Stimulated activated naive CD8-positive, alpha-beta T cell treated with anti-CD3 and anti-CD28 coated beads, Interleukin-15, Interleukin-2, amounts not matched to agents 100 ng/mL and 50 ng/mL, for 24 hours (primary cell): ENCODE measurements at regions not wholly inside any gene's neighbourhood (a gene's known extent, or its start where the extent isn't known, plus 50 kb on each side); places are given as distances from the start of the nearest gene placed in this dataset.

ENCODE experiments used
- H3K27ac Mint-ChIP-seq: one replicate; pipeline ENCODE4 v1.8.0; 2021; ENCODE audit warnings: mild to moderate bottlenecking, mixed read lengths
- H3K27me3 Mint-ChIP-seq: one replicate; pipeline ENCODE4 v1.8.0; 2021; ENCODE audit warnings: mixed read lengths
- H3K36me3 Mint-ChIP-seq: one replicate; pipeline ENCODE4 v1.8.0; 2021; ENCODE audit warnings: low read depth, mixed read lengths
- H3K4me1 Mint-ChIP-seq: one replicate; pipeline ENCODE4 v1.8.0; 2021; ENCODE audit warnings: low read depth, mixed read lengths
- H3K4me3 Mint-ChIP-seq: one replicate; pipeline ENCODE4 v1.8.0; 2021; ENCODE audit warnings: mild to moderate bottlenecking, mixed read lengths
- H3K9me3 Mint-ChIP-seq: one replicate; pipeline ENCODE4 v1.8.0; 2021; ENCODE audit warnings: mixed read lengths

DNA sequence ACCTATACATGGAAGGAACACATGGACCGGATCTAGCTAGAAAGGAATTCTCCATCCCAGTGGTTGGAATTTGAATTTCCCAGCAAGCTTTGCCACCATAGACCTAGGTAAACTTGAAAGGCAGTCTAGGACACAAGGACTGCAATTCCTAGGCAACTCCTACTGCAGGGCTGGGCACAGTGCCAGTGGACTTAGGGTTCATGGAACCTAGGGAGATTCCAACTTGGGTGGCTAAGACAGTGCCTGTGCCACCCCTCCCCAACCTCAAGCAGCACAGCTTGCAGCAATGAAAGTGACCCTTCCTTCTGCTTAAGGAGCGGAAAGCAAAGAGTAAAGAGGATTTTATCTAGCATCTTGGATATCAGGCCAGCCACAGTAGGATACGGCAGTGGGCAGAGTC lies 663.3 kb downstream of the ELAVL2 start:
- Mint-ChIP-seq H3K27ac (no peak overlapping the region), H3K27me3 (no peaks in the 10 kb centered on the region), H3K4me3 (no peak overlapping the region), H3K36me3 (no peaks in the 10 kb centered on the region), H3K4me1 (no peaks in the 10 kb centered on the region), H3K9me3 (peaks cover 24% of the 10 kb centered on the region)

DNA sequence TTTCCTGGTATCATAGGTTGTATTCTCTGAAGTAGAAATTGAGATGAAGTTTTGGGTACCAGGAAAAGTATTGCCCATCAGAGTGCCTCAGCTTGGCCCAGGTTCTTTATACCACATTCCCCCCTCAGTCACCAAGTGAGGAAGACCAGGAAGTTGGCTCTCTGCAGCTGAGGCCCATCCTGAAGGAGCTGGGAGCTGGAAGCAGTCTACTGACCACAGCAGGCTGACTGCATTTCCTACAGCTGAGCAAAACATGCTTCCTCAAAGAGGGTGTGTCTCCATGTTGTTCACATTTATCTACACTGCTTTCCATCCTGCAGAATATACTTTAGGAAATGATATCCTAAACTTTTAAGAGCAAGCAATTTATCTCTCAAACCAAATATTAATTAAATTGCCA lies 654.6 kb downstream of the ELAVL2 start:
- Mint-ChIP-seq H3K4me1 (no peaks in the 10 kb centered on the region), H3K9me3 (peaks cover 8% of the 10 kb centered on the region), H3K4me3 (no peak overlapping the region), H3K27ac (no peak overlapping the region), H3K36me3 (no peaks in the 10 kb centered on the region), H3K27me3 (no peaks in the 10 kb centered on the region)

DNA sequence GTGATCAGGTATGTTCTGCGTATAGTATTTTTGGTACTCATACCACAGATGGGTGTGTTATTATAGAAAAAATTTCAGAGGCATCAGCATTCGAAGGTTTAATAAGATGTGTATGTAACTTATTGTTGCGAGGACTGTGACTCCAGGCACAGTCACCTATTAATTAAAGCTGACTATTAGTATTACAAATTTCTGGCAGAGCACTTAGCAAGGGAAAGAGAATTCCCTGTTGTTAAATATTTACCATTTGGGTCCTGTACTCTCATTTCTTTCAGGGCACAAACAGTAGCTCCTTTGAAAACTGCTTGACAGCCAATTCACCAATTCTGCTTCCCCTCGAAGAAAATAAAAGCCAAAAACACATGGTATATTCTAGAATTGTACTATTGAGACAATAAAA lies 653.8 kb downstream of the ELAVL2 start:
- Mint-ChIP-seq H3K36me3 (no peaks in the 10 kb centered on the region), H3K9me3 (peaks cover 5% of the 10 kb centered on the region), H3K4me3 (no peak overlapping the region), H3K27me3 (no peaks in the 10 kb centered on the region), H3K4me1 (no peaks in the 10 kb centered on the region), H3K27ac (no peak overlapping the region)

DNA sequence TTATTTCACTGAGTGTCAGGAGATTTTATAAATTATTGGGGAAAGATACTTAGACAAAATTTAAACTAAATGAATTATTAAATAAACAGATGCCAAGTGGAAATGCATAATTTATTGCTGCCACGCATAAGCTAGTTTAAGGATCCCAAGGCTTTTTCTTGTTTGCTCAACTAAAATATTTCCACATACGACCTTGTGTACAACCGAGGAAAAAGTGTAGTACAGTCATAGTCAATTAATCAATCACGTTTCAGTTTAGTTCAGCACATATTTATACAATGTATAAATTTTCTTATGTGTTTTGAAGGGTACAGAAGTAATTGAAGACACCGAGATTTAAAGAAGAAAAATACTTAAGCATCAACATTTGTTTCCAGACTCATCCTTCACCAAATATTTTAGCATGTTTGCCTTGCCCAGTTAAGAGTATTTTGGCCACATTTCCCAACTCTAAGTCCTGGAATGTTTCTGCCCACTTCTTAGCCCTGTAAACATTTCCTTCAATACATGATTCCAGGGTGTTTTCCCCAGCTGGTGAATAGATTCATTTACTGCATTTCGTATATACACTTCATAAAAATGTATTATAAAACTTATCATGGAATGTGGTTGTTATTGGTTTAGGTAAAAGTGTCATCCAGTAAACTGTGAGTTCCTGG lies 652.9 kb downstream of the ELAVL2 start:
- Mint-ChIP-seq H3K4me3 (no peak overlapping the region), H3K4me1 (no peaks in the 10 kb centered on the region), H3K27ac (no peak overlapping the region), H3K27me3 (no peaks in the 10 kb centered on the region), H3K36me3 (no peaks in the 10 kb centered on the region), H3K9me3 (peaks cover 7% of the 10 kb centered on the region)

DNA sequence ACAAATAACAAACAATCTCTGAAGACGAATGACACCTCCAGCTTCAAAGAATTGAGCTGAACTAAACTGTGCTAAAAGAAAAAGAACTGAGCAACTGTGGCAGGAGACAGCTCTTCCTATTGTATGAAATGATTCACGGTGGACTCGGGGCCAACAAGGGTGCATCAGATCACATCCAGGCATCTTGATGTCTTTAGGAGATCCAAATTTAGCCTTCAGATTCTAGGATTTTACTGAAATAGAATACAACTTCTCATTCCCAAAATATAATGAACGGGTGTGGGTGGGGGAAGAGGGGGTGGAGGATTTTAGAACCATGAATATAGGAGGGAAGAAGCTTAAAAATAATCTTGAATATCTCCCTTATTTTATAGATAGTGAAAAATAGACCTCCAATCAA lies 631.8 kb downstream of the ELAVL2 start:
- no peaks in the 10 kb centered on the region for H3K27me3 Mint-ChIP-seq
- peaks cover 4% of the 10 kb centered on the region for H3K9me3 Mint-ChIP-seq
- H3K4me1 Mint-ChIP-seq = no peaks in the 10 kb centered on the region
- no peaks in the 10 kb centered on the region for H3K36me3 Mint-ChIP-seq
- H3K27ac Mint-ChIP-seq = no peak overlapping the region
- no peak overlapping the region for H3K4me3 Mint-ChIP-seq

DNA sequence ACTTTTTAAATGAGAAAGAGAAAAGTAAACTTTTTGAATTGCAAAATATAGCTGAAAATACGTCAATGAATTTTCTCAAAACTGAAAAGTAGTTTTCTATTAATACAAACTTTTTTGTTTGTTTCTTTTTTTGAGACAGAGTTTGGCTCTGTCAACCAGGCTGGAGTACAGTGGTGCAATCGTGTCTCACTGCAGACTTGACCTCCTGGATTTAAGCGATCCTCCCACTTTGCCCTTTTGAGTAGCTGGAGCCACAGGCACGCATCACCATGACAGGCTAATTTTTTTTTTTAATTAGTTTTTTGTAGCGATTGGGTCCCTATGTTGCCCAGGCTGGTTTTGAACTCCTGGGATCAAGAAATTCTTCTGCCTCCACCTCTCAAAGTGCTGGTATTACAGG lies 610.4 kb downstream of the ELAVL2 start:
- no peaks in the 10 kb centered on the region for H3K4me1 Mint-ChIP-seq
- peaks cover 4% of the 10 kb centered on the region for H3K9me3 Mint-ChIP-seq
- no peak overlapping the region for H3K27ac Mint-ChIP-seq
- H3K27me3 Mint-ChIP-seq = no peaks in the 10 kb centered on the region
- no peaks in the 10 kb centered on the region for H3K36me3 Mint-ChIP-seq
- no peak overlapping the region for H3K4me3 Mint-ChIP-seq

DNA sequence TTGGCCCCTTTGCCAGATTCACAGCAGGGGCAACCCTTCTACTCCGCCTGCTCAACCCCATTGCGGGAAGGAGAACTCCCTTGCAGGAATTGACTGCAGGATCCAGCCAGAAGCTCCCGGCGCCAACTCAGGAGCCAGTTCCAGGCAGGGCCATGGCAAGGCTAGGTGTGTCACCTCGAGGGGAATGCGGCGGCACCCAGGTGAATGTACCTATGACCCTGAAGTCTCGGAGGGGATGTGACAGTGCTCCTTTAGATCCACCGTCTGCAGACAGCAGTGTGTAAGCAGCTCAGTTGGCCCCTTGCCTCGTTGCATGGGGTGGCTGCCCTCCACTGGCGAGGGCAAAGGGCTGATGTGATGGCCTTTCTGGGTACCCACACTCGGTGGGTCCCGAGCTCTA lies 606.6 kb downstream of the ELAVL2 start:
- Mint-ChIP-seq H3K27ac (no peak overlapping the region), H3K4me1 (no peaks in the 10 kb centered on the region)

DNA sequence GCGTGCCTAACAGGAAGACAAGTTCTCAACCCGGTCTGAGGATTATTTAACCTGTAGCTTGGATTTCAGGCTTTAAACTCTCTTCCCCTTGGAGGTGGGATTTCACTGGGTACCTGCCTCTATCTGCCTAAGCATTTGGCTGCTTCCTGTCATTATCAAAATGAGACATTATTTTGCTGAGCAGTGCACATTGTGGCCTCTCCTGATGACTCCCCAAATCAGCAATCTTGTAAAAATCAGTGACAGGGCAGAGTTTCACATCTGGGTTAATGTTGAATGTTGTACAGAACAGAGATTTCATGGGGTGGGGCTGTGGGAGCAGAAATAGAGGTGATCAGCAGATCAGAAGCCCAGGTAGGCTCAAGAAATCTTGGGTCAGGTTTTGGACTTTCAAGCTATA lies 605.9 kb downstream of the ELAVL2 start:
- H3K27ac Mint-ChIP-seq = no peak overlapping the region
- no peaks in the 10 kb centered on the region for H3K27me3 Mint-ChIP-seq

More for the DNA sequence above, 606.6 kb downstream of the ELAVL2 start:
- Mint-ChIP-seq H3K27me3 (no peaks in the 10 kb centered on the region), H3K9me3 (peaks cover 5% of the 10 kb centered on the region), H3K4me3 (no peak overlapping the region), H3K36me3 (no peaks in the 10 kb centered on the region)

DNA sequence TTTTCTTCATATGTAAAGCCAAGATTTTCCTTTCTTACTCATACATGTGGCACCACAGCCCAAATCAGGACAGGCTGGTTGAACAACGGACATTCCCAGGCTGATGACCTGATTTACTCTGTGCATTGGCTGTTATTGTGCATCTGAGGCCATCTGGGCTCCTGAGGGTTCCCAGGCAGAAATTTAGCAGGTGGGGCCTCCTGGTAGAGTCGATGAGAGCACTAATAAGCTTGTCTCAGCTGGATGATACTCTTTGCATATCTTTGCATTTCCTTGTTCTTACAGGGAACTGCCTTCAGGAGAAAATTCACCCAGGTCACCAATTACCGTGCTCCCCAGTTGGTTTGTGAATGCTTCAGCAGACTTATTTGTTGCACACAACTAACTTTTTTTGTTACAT lies 605.1 kb downstream of the ELAVL2 start:
- no peak overlapping the region for H3K27ac Mint-ChIP-seq
- H3K9me3 Mint-ChIP-seq = peaks cover 8% of the 10 kb centered on the region
- H3K4me1 Mint-ChIP-seq = no peaks in the 10 kb centered on the region
- no peaks in the 10 kb centered on the region for H3K36me3 Mint-ChIP-seq
- no peak overlapping the region for H3K4me3 Mint-ChIP-seq
- H3K27me3 Mint-ChIP-seq = no peaks in the 10 kb centered on the region

More for the DNA sequence above, 605.9 kb downstream of the ELAVL2 start:
- Mint-ChIP-seq H3K4me1 (no peaks in the 10 kb centered on the region), H3K9me3 (peaks cover 8% of the 10 kb centered on the region), H3K36me3 (no peaks in the 10 kb centered on the region), H3K4me3 (no peak overlapping the region)

DNA sequence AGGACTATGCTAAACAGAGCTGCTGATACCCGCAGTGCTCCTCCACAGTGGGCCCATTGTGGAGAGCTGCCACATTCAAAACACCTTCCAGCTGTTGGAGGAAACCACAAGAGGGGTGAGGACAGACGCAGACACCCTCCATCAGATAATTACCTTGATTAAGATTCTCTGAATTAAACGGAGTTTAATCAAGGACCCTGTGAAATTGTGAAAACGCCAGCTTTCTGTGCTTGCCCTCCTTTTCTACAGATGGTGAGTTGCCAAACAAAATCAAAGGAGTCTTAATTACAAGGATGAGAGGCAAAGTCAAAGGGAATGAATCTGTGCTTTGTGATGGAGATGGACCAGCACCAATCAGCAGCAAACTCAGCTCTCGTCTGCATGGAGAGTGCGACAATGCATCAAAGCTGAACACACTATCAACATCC lies 596.1 kb downstream of the ELAVL2 start:
- Mint-ChIP-seq H3K4me1 (no peaks in the 10 kb centered on the region), H3K4me3 (no peak overlapping the region), H3K27me3 (no peaks in the 10 kb centered on the region), H3K36me3 (no peaks in the 10 kb centered on the region), H3K9me3 (peaks cover 7% of the 10 kb centered on the region), H3K27ac (no peak overlapping the region)

DNA sequence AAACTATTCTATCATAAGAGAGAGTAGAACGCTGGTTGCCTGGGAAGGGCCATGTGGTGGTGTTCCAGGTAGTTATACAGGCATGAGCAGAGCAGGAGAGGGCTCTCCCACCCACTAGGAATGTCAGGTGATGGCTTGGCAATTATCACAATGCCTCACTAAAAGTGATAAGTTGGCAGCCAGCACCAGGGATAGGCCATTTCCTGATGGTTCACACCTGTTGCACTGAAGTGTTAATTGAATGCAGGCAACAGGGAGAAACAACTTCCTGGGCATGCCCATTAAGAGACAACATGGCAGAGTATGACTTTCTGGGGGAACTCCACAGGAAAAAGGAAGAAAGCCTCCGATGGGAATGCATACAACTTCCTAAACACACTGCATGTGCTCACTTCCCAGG lies 593.2 kb downstream of the ELAVL2 start:
- Mint-ChIP-seq H3K9me3 (peaks cover 8% of the 10 kb centered on the region), H3K4me1 (no peaks in the 10 kb centered on the region), H3K4me3 (no peak overlapping the region), H3K36me3 (no peaks in the 10 kb centered on the region), H3K27ac (no peak overlapping the region), H3K27me3 (no peaks in the 10 kb centered on the region)

DNA sequence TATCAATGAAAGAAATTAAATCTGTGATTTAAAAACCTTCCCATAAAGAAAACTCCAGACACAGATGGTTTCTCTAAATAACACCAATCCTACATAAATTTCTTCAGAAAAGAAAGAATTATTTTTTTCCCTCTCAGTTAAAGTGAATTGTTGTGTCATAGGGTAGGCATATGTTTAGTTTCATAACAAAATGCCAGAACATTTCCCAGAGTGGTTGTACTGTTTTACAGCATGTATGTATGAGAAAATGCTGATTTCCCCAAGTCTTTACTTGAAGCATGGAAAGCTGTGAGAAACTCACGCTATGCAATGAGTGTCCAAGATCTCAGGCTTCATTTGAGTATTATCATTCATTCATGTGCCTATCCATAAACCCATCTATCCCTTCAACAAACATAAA lies 582.5 kb downstream of the ELAVL2 start:
- H3K36me3 Mint-ChIP-seq = no peaks in the 10 kb centered on the region
- H3K4me3 Mint-ChIP-seq = no peak overlapping the region
- no peak overlapping the region for H3K27ac Mint-ChIP-seq

DNA sequence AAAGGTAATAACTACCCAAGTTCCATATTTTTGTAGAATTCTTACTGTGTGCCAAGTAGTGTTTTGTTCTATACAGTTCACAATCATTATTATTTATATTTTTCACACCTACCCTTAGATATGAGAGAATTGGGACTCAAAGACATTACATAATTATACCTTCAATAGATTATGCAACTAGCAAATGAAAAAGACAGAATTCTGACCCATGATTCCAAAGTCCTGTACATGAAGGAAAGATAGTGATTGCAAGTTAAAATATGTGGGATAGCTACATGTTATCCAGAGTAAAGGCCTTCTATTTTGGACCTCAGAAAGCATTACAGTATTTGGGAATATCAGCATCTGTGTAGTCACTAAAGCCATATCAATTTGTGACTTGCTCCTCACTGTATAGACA lies 581.0 kb downstream of the ELAVL2 start:
- Mint-ChIP-seq H3K27ac (no peak overlapping the region), H3K4me3 (no peak overlapping the region), H3K36me3 (no peaks in the 10 kb centered on the region)

More for the DNA sequence above, 582.5 kb downstream of the ELAVL2 start:
- Mint-ChIP-seq H3K27me3 (no peaks in the 10 kb centered on the region), H3K4me1 (no peaks in the 10 kb centered on the region), H3K9me3 (peaks cover 15% of the 10 kb centered on the region)

DNA sequence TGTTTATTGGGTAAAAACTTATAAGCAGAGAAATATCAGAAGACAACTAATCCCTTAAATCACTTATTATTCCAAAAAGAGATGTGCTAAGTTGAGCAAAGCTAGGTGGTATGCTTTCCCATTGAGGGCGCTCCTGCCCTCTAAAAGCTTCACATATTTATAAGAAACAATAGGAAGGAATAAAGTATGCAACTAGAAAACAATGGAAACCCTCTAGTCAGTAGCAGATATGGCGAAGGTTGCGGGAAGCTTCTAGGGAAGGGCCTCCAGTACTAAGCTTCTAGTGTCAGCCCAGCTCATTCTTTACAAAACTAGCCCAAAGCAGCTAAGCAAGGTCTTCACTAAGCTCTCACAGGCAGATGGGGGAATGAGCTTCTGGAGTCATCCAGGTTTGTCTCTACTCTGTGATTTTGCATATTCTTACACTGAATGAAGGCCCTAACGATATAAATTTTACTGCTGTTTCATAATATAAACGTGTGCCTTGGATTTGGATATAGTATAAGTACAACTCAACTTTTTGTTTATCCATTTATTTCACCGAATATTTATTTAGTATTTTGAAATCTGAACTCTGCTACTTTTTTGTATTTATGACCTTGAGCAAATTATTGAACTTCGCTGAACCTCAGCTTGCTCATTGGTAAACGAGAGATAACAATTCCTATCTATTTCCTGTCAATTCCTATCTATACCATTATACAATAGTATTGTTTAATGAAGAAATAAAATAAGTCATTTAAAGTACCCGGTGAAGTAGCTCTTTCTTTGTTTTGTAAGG lies 571.4 kb downstream of the ELAVL2 start:
- Mint-ChIP-seq H3K27me3 (no peaks in the 10 kb centered on the region), H3K36me3 (no peaks in the 10 kb centered on the region), H3K27ac (no peak overlapping the region), H3K4me3 (no peak overlapping the region), H3K4me1 (no peaks in the 10 kb centered on the region), H3K9me3 (peaks cover 8% of the 10 kb centered on the region)

More for the DNA sequence above, 581.0 kb downstream of the ELAVL2 start:
- Mint-ChIP-seq H3K4me1 (no peaks in the 10 kb centered on the region), H3K27me3 (no peaks in the 10 kb centered on the region), H3K9me3 (peaks cover 17% of the 10 kb centered on the region)

DNA sequence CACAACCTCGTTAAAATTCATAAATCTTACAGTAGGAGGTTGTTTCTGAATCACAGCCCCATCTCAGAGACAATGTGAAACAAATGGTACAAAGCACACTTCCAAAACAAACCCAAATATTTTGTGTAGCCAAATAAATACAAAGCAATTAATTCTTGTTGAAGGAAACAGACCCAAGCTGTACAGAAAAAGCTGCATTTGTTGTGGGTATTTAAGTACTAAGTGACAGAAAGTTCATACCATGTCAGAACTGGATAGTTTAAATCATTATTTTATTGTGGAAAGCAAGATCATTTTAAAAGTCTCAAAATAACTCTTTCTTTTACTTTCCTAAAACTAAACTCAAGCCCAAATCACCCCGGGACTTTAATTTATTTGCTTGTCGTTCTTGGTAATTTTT lies 570.7 kb downstream of the ELAVL2 start:
- no peaks in the 10 kb centered on the region for H3K36me3 Mint-ChIP-seq
- H3K4me3 Mint-ChIP-seq = no peak overlapping the region
- no peak overlapping the region for H3K27ac Mint-ChIP-seq
- peaks cover 4% of the 10 kb centered on the region for H3K9me3 Mint-ChIP-seq
- no peaks in the 10 kb centered on the region for H3K27me3 Mint-ChIP-seq
- H3K4me1 Mint-ChIP-seq = no peaks in the 10 kb centered on the region

DNA sequence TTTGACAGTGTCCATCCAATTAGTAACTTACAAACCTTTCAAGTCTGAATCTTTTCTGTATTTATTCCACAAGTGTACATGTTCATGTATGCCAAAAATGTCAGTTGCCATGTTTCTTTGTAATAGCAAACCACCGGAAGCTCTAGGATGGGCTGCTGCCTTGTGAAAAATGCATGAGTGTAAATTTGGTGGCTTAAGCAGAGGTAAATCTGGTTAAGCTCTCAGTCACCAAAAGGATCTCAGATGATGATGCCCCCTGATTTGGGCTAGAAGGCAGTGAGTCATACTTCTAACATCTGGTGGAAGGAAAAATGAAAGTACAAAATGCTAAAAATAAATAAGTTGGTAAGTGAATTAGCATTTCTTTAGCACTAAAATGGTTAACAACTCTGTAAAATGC lies 567.5 kb downstream of the ELAVL2 start:
- no peaks in the 10 kb centered on the region for H3K36me3 Mint-ChIP-seq
- peaks cover 6% of the 10 kb centered on the region for H3K9me3 Mint-ChIP-seq
- no peak overlapping the region for H3K4me3 Mint-ChIP-seq
- H3K27me3 Mint-ChIP-seq = no peaks in the 10 kb centered on the region
- H3K4me1 Mint-ChIP-seq = no peaks in the 10 kb centered on the region
- no peak overlapping the region for H3K27ac Mint-ChIP-seq
